Adrenal gland (tissue), 5 donors: ENCODE measurements at regions not wholly inside any gene's neighbourhood (a gene's known extent, or its start where the extent isn't known, plus 50 kb on each side); places are given as distances from the start of the nearest gene placed in this dataset.

Experiments
- POLR2A ChIP-seq, 2 donors: fragments of 450-650 bp; IDR thresholded peaks; one replicate each; pipeline ENCODE4 v1.6.1; 2017; ENCODE audit warnings: antibody characterized with exemption in 2 of 2, mild to moderate bottlenecking in 2 of 2, moderate library complexity in 1 of 2
- TF ChIP-seq, protein P1 (sequence below), 6 experiments: fragments of 450-650 bp in 4 of 6; fragments of 200-600 bp in 2 of 6; sonication (generic) in 1 of 6; IDR thresholded peaks; 1 replicate in 5 of 6; 2 replicates in 1 of 6; pipeline versions ENCODE4 v1.5.1 to v1.8.0; 2016 to 2021; ENCODE audit warnings: antibody characterized with exemption in 6 of 6, mild to moderate bottlenecking in 2 of 6, moderate library complexity in 1 of 6
- donor health status: DM: no; HTN: no; CAD: no.

DNA sequence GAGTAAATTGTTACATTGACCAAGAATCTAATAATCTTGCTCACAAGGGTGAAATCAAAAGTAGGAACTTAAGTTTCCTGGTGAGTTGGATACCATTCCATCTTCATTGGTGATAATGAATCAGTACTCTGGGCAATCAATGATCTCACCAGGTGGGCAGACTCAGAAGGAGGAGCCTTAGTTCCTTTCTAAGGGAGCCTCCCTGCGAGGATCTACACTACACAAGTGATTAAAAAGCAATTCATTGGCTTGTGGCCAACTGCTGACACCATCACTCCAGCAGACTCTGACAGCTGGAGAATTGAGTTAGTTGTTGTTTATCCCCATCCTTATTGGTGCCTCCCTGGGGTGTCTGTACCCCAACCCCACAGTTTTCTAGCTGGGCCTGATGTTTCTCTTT lies 84.1 kb upstream of the VANGL1 start:
- TF ChIP-seq, protein P1, sequence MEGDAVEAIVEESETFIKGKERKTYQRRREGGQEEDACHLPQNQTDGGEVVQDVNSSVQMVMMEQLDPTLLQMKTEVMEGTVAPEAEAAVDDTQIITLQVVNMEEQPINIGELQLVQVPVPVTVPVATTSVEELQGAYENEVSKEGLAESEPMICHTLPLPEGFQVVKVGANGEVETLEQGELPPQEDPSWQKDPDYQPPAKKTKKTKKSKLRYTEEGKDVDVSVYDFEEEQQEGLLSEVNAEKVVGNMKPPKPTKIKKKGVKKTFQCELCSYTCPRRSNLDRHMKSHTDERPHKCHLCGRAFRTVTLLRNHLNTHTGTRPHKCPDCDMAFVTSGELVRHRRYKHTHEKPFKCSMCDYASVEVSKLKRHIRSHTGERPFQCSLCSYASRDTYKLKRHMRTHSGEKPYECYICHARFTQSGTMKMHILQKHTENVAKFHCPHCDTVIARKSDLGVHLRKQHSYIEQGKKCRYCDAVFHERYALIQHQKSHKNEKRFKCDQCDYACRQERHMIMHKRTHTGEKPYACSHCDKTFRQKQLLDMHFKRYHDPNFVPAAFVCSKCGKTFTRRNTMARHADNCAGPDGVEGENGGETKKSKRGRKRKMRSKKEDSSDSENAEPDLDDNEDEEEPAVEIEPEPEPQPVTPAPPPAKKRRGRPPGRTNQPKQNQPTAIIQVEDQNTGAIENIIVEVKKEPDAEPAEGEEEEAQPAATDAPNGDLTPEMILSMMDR (IDR thresholded peaks at IDR 0.05) = no peak
- TF ChIP-seq POLR2A (IDR thresholded peaks at IDR 0.05) = no peak
